ENCODE measurements at regions not wholly inside any gene's neighbourhood (a gene's known extent, or its start where the extent isn't known, plus 50 kb on each side); places are given as distances from the start of the nearest gene placed in this dataset.

DNA sequence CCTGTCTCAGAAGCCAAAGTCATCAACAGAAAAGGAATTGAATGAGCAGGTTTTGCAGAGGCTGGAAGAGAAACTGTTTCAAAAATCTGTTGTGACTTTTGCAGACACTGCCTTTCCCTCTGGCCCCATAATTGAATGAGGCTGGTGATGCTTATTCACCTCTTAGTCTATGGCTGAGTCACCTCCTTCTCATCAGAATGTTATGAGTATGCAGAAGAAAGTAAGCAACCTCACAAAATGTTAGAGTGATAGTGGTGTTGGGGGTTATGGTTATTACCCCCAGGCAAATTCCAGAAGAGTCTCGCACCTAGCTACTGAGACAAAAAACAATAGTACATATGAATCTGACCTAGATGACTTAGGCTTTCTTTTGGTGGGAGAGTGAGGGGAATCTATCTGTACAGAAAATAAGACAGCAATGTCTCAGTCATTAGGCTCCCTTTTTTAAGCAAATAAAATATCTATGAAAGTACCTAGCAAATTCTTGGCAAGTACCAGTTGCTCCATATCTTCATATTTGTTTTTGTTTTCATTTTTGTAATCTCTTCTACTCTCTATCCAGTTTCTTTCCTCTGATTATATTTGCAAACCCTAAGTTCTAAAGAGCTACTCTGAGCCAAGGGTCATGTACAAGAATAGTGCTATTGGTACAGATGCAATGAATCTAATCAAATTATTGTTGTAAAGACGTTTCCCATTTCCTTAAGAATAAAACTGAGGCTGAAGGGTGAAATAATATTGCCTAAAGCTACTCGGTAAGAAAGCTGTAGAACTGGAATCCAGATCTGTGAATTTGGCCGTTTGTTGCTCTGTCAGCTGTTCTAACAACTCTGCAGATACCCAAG, 498.1 kb upstream of the TNC start:
- DNase-seq (ENCODE audit: low spot score) = peak; percentile 81

- no peak for DNase-seq (ENCODE audit: low spot score)
These were observed 498.8 kb upstream of the TNC start for GRCh38 chr9:115616666-115617239.

GRCh38 chr9:115625251-115625650, 507.3 kb upstream of the TNC start:
- no peak for DNase-seq (ENCODE audit: low spot score)

GRCh38 chr9:115625954-115626353, 508.0 kb upstream of the TNC start:
- no peak for DNase-seq (ENCODE audit: low spot score)

- no peak for DNase-seq (ENCODE audit: low spot score)
These were observed 509.6 kb upstream of the TNC start for GRCh38 chr9:115627511-115627910.

DNA sequence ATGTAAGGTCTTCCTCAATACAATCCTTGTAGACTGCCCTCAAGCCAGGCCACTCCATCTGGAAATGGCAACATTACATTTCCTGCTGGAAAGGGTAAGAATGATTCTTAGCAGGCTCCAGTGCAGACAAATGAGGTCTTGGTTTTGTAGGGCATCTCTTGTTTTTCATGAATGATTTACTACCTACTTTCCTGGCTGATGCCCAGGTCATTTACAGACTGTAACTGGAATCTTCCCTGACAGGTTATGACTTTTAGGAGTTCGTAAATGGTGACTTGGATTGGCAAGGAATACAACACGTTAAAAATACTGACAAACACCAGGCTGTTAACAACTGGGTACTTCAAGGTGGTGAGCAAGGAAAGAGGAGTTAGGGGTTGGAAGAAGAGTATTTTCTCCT, 510.5 kb upstream of the TNC start:
- no peak for DNase-seq (ENCODE audit: low spot score)

GRCh38 chr9:115629879-115630840, 512.2 kb upstream of the TNC start:
- DNase-seq (ENCODE audit: low spot score) = no peak

DNA sequence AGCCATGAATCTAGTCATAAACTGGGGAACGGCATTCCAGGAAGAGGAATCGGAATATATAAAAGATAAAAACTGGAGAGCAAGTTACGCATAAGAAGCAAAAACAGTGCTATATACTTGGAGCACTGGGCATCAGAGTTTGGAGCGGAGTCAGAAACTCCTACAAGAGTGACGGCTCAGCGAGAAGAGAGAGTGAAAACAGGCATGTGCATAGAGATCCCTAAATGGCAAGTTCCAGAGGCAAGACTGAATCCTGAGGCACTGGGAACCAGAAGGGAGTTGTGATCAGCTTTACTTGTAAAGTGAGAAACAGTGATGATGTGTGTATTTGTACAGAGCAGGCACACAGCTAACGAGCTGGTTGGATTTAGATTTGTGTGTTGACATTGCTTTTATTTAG, 514.4 kb upstream of the TNC start:
- DNase-seq (ENCODE audit: low spot score) = no peak

DNA sequence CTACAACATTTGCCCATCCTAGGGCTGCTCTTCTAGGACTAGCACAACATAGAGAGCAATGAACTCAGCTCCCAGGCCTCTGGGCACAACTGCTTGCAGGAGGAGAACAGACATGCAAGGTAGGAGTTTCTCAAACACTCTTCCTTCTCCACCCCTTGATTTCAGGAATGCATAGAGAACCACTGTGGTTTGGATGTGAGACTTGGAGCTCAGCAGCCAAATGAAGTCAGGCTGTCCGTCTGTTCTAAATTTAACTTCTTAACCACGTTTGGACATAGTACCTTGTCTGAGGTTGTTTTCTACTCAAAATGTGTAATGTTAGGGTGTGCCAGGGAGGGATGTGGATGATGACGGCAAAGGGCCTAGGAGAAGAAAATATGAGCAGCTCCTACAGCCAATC, 515.1 kb upstream of the TNC start:
- DNase-seq (ENCODE audit: low spot score) = peak; percentile 86

- no peak for DNase-seq (ENCODE audit: low spot score)
These were observed 517.8 kb upstream of the PAPPA start for GRCh38 chr9:115635680-115636383.

DNA sequence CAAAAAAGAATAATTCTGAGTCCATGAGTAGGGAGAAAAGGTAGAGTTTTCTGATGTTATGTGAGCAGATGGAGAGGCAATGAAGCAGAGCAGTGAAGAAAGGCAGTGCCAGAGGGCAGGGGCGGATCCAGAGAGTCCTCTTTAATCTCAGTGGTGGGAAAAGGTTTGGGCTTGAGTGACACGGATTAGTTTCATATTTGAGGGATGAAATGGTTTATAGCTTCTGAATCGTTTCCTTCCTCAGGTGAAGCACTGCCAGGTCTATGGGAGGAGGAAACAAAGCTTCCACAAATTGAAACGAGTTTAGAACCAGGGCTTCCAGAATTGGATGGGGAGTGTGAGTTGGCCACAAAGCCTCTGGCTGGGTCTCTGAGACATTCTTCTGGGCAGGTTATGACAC, 517.0 kb upstream of the PAPPA start:
- DNase-seq (ENCODE audit: low spot score) = no peak

DNA sequence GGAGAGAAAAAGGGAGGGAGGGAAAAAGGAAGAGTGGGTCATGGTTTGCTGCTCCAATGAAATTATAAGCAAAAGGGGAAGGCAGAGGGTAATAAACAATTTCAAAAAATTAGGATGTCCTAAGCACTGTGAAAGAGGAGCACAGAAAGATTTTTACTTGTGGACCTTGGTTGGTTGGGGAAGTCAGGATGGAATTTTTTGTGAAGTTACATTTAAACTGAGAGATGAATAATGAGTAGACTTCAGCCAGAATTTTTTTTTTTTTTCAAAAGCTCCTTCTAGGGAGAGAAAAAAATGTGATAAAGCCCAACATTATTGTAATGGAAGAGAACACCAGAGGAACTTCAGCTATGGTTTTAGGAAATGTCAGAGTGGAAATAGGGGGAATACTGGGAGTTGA, 515.9 kb upstream of the PAPPA start:
- peak; percentile 15 for DNase-seq (ENCODE audit: low spot score)

GRCh38 chr9:115640887-115641286, 512.7 kb upstream of the PAPPA start:
- no peak for DNase-seq (ENCODE audit: low spot score)

- no peak for DNase-seq (ENCODE audit: low spot score)
These were observed 511.3 kb upstream of the PAPPA start for GRCh38 chr9:115642285-115642684.

- DNase-seq (ENCODE audit: low spot score) = no peak
These were observed 509.5 kb upstream of the PAPPA start for GRCh38 chr9:115643948-115644727.

GRCh38 chr9:115649991-115650472, 503.6 kb upstream of the PAPPA start:
- DNase-seq (ENCODE audit: low spot score) = peak; percentile 74

- DNase-seq (ENCODE audit: low spot score) = peak; percentile 40
These were observed 502.8 kb upstream of the PAPPA start for GRCh38 chr9:115650768-115651167.

DNA sequence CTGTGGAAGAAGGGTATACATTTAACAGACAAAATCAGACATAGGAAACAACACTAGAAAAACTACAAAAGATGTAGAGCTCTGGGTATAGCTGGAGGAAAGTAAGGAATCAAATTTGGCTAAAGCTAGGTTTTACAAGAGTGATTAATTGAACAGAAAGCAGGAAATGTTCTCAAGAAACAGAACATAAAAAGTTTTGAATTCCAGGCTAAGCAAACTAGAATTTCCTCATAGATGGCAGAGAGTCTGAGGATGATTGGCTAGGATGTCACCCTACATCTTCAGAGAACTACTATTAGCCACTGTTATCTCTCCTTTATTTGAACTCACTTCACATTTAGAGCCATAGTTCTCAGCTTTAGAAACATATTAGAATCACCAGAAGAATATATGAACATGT, 502.1 kb upstream of the PAPPA start:
- DNase-seq (ENCODE audit: low spot score) = no peak

DNA sequence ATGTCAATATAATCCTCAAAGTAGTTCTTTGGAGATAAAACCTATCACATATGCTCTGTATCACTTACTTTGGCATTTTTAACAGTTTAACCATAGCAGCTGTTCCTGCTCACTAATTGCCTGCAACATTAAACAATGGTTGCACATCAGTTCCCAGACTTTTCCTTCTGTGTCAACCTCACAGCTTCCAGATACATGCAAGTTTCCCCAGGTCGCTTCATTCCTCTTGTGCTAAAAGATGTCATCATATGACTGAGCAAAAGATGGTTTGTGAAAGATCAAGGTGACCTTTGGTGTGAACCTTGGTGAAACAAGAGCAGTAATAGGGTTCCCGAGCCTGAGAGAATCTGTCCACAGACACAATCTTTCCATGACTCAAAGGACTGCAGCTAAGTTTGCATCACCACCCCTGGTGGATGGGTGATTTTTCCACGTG, 500.4 kb upstream of the PAPPA start:
- DNase-seq (ENCODE audit: low spot score) = peak; percentile 33

DNA sequence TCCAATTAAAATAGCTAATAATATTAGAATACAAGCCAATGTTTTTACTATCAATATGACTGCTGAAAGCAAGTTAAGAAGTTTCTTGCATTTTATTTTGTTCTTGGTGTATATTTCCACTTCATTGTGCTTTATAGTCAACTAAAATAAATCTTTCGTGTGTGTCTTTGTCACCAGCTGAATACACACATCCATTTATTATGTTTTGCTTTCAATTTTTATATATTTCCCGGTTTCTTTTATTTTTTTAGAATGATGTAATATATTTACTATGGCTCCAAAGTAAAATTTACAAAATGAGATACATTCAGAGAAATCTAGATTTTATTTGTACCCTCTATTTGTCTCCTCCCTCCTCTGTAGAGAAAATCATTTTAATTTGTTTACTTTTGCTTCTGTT, 495.9 kb upstream of the PAPPA start:
- no peak for DNase-seq (ENCODE audit: low spot score)

DNA sequence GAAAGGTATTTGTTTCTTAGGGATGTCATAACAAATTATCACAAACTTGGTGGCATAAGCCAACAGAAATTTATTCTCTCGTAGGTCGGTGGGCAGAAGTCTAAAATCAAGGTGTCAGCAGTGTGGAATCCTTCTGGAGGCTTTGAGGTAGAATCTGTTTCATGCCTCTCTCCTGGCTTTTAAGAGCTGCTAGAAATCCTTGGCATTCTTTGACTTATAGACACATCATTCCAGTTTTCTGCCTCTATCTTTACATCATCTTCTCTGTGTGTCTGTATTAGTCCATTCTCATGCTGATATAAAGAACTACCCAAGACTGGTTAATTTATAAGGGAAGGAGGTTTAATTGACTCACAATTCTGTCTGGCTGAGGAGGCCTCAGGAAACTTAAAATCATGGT, 488.1 kb upstream of the PAPPA start:
- DNase-seq (ENCODE audit: low spot score) = no peak

Measured in AG20443 (cell line).